Tibial nerve (tissue), 4 donors: ENCODE measurements at regions not wholly inside any gene's neighbourhood (a gene's known extent, or its start where the extent isn't known, plus 50 kb on each side); places are given as distances from the start of the nearest gene placed in this dataset.

Experiments used
- DNase-seq, 2 donors: peaks; one replicate each; pipeline ENCODE4 v3.0.0-alpha.2; 2019; ENCODE audit warnings: low spot score in 2 of 2
- H3K27ac ChIP-seq, 4 donors: fragments of 200-600 bp; sonication (generic) in 3 of 4; one replicate each; pipeline ENCODE4 v1.5.1; 2017 to 2019; ENCODE audit warnings: mild to moderate bottlenecking in 1 of 4
- H3K27me3 ChIP-seq, 2 donors: fragments of 200-600 bp; sonication (generic) in 1 of 2; one replicate each; pipeline versions ENCODE4 v1.5.1 to v1.6.0; 2017 to 2019
- H3K36me3 ChIP-seq, 3 donors: fragments of 200-600 bp; sonication (generic); one replicate each; pipeline ENCODE4 v1.5.1; 2018 to 2019
- H3K4me1 ChIP-seq, 4 donors: fragments of 200-600 bp; sonication (generic) in 3 of 4; one replicate each; pipeline ENCODE4 v1.5.1; 2017 to 2019
- H3K4me3 ChIP-seq, 4 donors: fragments of 200-600 bp; sonication (generic) in 3 of 4; one replicate each; pipeline ENCODE4 v1.5.1; 2017 to 2019; ENCODE audit warnings: mild to moderate bottlenecking in 1 of 4, moderate library complexity in 1 of 4
- H3K9me3 ChIP-seq, 4 donors: fragments of 200-600 bp; sonication (generic) in 3 of 4; one replicate each; pipeline ENCODE4 v1.5.1; 2017 to 2019
- CTCF ChIP-seq, 5 experiments: fragments of 200-600 bp in 3 of 5; fragments of 450-650 bp in 2 of 5; sonication (generic) in 3 of 5; IDR thresholded peaks; one replicate each; pipeline ENCODE4 v1.5.1; 2016 to 2019; ENCODE audit warnings: antibody characterized with exemption in 5 of 5, mild to moderate bottlenecking in 3 of 5, moderate library complexity in 2 of 5
- EP300 ChIP-seq, 2 donors: sonication (generic); formaldehyde crosslinking; IDR thresholded peaks; one replicate each; pipeline ENCODE4 v1.6.1; 2017; ENCODE audit warnings: antibody characterized with exemption in 2 of 2, mild to moderate bottlenecking in 1 of 2
- POLR2A ChIP-seq, 2 donors: fragments of 450-650 bp; IDR thresholded peaks; one replicate each; pipeline ENCODE4 v1.6.1; 2017; ENCODE audit warnings: antibody characterized with exemption in 2 of 2, mild to moderate bottlenecking in 2 of 2, moderate library complexity in 2 of 2
- WGBS, 2 donors: methylation state at CpG; one replicate each; pipeline ENCODE4 v1.1.5; 2018; 5-methylcytosine and 5-hydroxymethylcytosine counted together

GRCh38 chr12:92302041-92302829 lies 156.6 kb upstream of the BTG1 start:
- DNase-seq, result no peak
- H3K36me3 ChIP-seq, result no peaks in the 10 kb centered on the region
- peaks cover 0 to 39% (median 11%) of the 10 kb centered on the region in 4 donors for H3K4me1 ChIP-seq
- no peaks in the 10 kb centered on the region for H3K27me3 ChIP-seq
- 94 to 97% methylated on average over 4 of the region's 4 CpGs for WGBS, 2 donors
- TF ChIP-seq CTCF (IDR thresholded peaks at IDR 0.05) (no peak), EP300 (IDR thresholded peaks at IDR 0.05) (no peak), POLR2A (IDR thresholded peaks at IDR 0.05) (no peak)
- H3K27ac ChIP-seq, result no peak overlapping the region
- no peaks in the 10 kb centered on the region for H3K9me3 ChIP-seq
- H3K4me3 ChIP-seq, result no peak overlapping the region

GRCh38 chr12:92301356-92301755 lies 155.7 kb upstream of the BTG1 start:
- no peaks in the 10 kb centered on the region for H3K36me3 ChIP-seq
- no peak for DNase-seq
- no peaks in the 10 kb centered on the region for H3K9me3 ChIP-seq
- H3K4me1 ChIP-seq, result peaks cover 0 to 44% (median 11%) of the 10 kb centered on the region in 4 donors
- no peak overlapping the region for H3K4me3 ChIP-seq
- no peak overlapping the region for H3K27ac ChIP-seq
- no peaks in the 10 kb centered on the region for H3K27me3 ChIP-seq
- 95 to 96% methylated on average over 1 of the region's 1 CpG for WGBS, 2 donors
- TF ChIP-seq POLR2A (IDR thresholded peaks at IDR 0.05), result no peak
- no peak for TF ChIP-seq EP300 (IDR thresholded peaks at IDR 0.05)
- TF ChIP-seq CTCF (IDR thresholded peaks at IDR 0.05), result no peak

- WGBS, 2 donors, result 95 to 98% methylated on average over 2 of the region's 2 CpGs
- no peak overlapping the region for H3K27ac ChIP-seq
Observed at GRCh38 chr12:92300777-92301176, 155.1 kb upstream of the BTG1 start.

GRCh38 chr12:92299744-92300143 lies 154.1 kb upstream of the BTG1 start:
- Histone ChIP-seq H3K36me3 (no peaks in the 10 kb centered on the region), H3K27me3 (no peaks in the 10 kb centered on the region), H3K9me3 (no peaks in the 10 kb centered on the region), H3K27ac (no peak overlapping the region), H3K4me3 (no peak overlapping the region), H3K4me1 (peaks cover 0 to 34% (median 11%) of the 10 kb centered on the region in 4 donors)
- DNase-seq, result no peak
- TF ChIP-seq POLR2A (IDR thresholded peaks at IDR 0.05) (no peak), EP300 (IDR thresholded peaks at IDR 0.05) (no peak), CTCF (IDR thresholded peaks at IDR 0.05) (no peak)
- WGBS, 2 donors, result 68 to 98% methylated on average over 3 of the region's 3 CpGs

More at GRCh38 chr12:92300777-92301176, 155.1 kb upstream of the BTG1 start:
- Histone ChIP-seq H3K36me3 (no peaks in the 10 kb centered on the region), H3K27me3 (no peaks in the 10 kb centered on the region), H3K4me1 (peaks cover 0 to 44% (median 11%) of the 10 kb centered on the region in 4 donors), H3K9me3 (no peaks in the 10 kb centered on the region), H3K4me3 (no peak overlapping the region)
- DNase-seq, result no peak
- TF ChIP-seq POLR2A (IDR thresholded peaks at IDR 0.05) (no peak), CTCF (IDR thresholded peaks at IDR 0.05) (no peak), EP300 (IDR thresholded peaks at IDR 0.05) (peak in 1 of 2 donors; percentile 8)

- Histone ChIP-seq H3K4me1 (peaks cover 0 to 30% (median 9%) of the 10 kb centered on the region in 4 donors), H3K9me3 (no peaks in the 10 kb centered on the region), H3K27me3 (no peaks in the 10 kb centered on the region), H3K27ac (no peak overlapping the region), H3K36me3 (no peaks in the 10 kb centered on the region), H3K4me3 (no peak overlapping the region)
- DNase-seq, result no peak
- TF ChIP-seq EP300 (IDR thresholded peaks at IDR 0.05), result no peak
- no peak for TF ChIP-seq POLR2A (IDR thresholded peaks at IDR 0.05)
- TF ChIP-seq CTCF (IDR thresholded peaks at IDR 0.05), result no peak
- 50 to 94% methylated on average over 2 of the region's 2 CpGs for WGBS, 2 donors
Observed at GRCh38 chr12:92299344-92299743, 153.7 kb upstream of the BTG1 start.
